ENCODE measurements at regions not wholly inside any gene's neighbourhood (a gene's known extent, or its start where the extent isn't known, plus 50 kb on each side); places are given as distances from the start of the nearest gene placed in this dataset.
"Not testable (repeated sequence)": the region's sequence is repeated elsewhere in the genome, so short reads cannot be mapped to it uniquely, and the experiment has no call there.

- DNase-seq (ENCODE audit: low read depth): no peak
- no peak overlapping the region for H3K4me3 ChIP-seq (ENCODE audit: low read depth, low read length)
- no peak for TF ChIP-seq CTCF (conservative IDR thresholded peaks at IDR 0.05; ENCODE audit: low read depth, low read length)
These were observed 394.6 kb downstream of the PSAT1 start for GRCh38 chr9:78691542-78691941.

- no peak overlapping the region for H3K4me3 ChIP-seq (ENCODE audit: low read depth, low read length)
- no peak for DNase-seq (ENCODE audit: low read depth)
- TF ChIP-seq CTCF (conservative IDR thresholded peaks at IDR 0.05; ENCODE audit: low read depth, low read length): no peak
These were observed 395.9 kb downstream of the PSAT1 start for GRCh38 chr9:78692871-78693270.

- TF ChIP-seq CTCF (conservative IDR thresholded peaks at IDR 0.05; ENCODE audit: low read depth, low read length): no peak
- no peak for DNase-seq (ENCODE audit: low read depth)
- no peak overlapping the region for H3K4me3 ChIP-seq (ENCODE audit: low read depth, low read length)
These were observed 398.0 kb downstream of the PSAT1 start for GRCh38 chr9:78694974-78695373.

GRCh38 chr9:78695519-78695918 is 398.6 kb downstream of the PSAT1 start:
- H3K4me3 ChIP-seq (ENCODE audit: low read depth, low read length): no peak overlapping the region
- DNase-seq (ENCODE audit: low read depth): no peak
- TF ChIP-seq CTCF (conservative IDR thresholded peaks at IDR 0.05; ENCODE audit: low read depth, low read length): no peak

- DNase-seq (ENCODE audit: low read depth): no peak
- no peak for TF ChIP-seq CTCF (conservative IDR thresholded peaks at IDR 0.05; ENCODE audit: low read depth, low read length)
- H3K4me3 ChIP-seq (ENCODE audit: low read depth, low read length): no peak overlapping the region
These were observed 400.7 kb downstream of the PSAT1 start for GRCh38 chr9:78697618-78698017.

GRCh38 chr9:78698371-78698770 is 401.4 kb downstream of the PSAT1 start:
- no peak for TF ChIP-seq CTCF (conservative IDR thresholded peaks at IDR 0.05; ENCODE audit: low read depth, low read length)

GRCh38 chr9:78699217-78699616 is 402.3 kb downstream of the PSAT1 start:
- not testable (repeated sequence) for DNase-seq (ENCODE audit: low read depth); H3K4me3 ChIP-seq (ENCODE audit: low read depth, low read length)

More at GRCh38 chr9:78698371-78698770, 401.4 kb downstream of the PSAT1 start:
- DNase-seq (ENCODE audit: low read depth): no peak
- H3K4me3 ChIP-seq (ENCODE audit: low read depth, low read length): no peak overlapping the region

GRCh38 chr9:78704153-78704552 is 407.2 kb downstream of the PSAT1 start:
- not testable (repeated sequence) for DNase-seq (ENCODE audit: low read depth); H3K4me3 ChIP-seq (ENCODE audit: low read depth, low read length)
- peak; percentile 58 for TF ChIP-seq CTCF (conservative IDR thresholded peaks at IDR 0.05; ENCODE audit: low read depth, low read length)
